GM06990 (cell line): ENCODE measurements at regions not wholly inside any gene's neighbourhood (a gene's known extent, or its start where the extent isn't known, plus 50 kb on each side); places are given as distances from the start of the nearest gene placed in this dataset.
"Not testable (repeated sequence)": the region's sequence is repeated elsewhere in the genome, so short reads cannot be mapped to it uniquely, and the experiment has no call there.

Source experiments
- DNase-seq: peaks from one replicate; pipeline ENCODE4 v3.0.0-alpha.2; 2011; ENCODE audit not compliant: insufficient read length; ENCODE audit errors: extremely low read depth
- H3K27me3 ChIP-seq: replicated peaks from 2 replicates; pipeline ENCODE4 v1.6.0; 2011; ENCODE audit warnings: low read length; ENCODE audit not compliant: control insufficient read depth, insufficient read depth
- H3K36me3 ChIP-seq: 2 replicates; pipeline ENCODE4 v1.5.1; 2011; ENCODE audit warnings: low read length; ENCODE audit not compliant: control insufficient read depth, insufficient read depth
- H3K4me3 ChIP-seq: replicated peaks from 2 replicates; pipeline ENCODE4 v1.5.1; 2011; ENCODE audit warnings: low read depth, mild to moderate bottlenecking, control low read depth, low read length
- CTCF ChIP-seq: IDR thresholded peaks from 2 replicates; pipeline ENCODE4 v1.5.1; 2011; ENCODE audit warnings: low read length, control low read depth, mild to moderate bottlenecking, inconsistent platforms; ENCODE audit not compliant: insufficient read depth, poor library complexity, severe bottlenecking

- H3K27me3 ChIP-seq, result no peaks in the 10 kb centered on the region
- TF ChIP-seq CTCF, result no peak
- DNase-seq, result no peak
- no peaks in the 10 kb centered on the region for H3K36me3 ChIP-seq
- H3K4me3 ChIP-seq, result no peak overlapping the region
Observed at GRCh38 chrX:88937616-88938015, 190.6 kb downstream of the CPXCR1 start.

GRCh38 chrX:88940904-88941303 is 193.9 kb downstream of the CPXCR1 start:
- no peak overlapping the region for H3K4me3 ChIP-seq
- DNase-seq, result no peak
- TF ChIP-seq CTCF, result no peak
- H3K27me3 ChIP-seq, result no peaks in the 10 kb centered on the region
- H3K36me3 ChIP-seq, result no peaks in the 10 kb centered on the region

GRCh38 chrX:88944661-88945060 is 197.6 kb downstream of the CPXCR1 start:
- H3K4me3 ChIP-seq, result no peak overlapping the region
- no peak for DNase-seq
- H3K36me3 ChIP-seq, result no peaks in the 10 kb centered on the region
- TF ChIP-seq CTCF, result no peak
- no peaks in the 10 kb centered on the region for H3K27me3 ChIP-seq

- not testable (repeated sequence) for H3K27me3 ChIP-seq, H3K4me3 ChIP-seq, H3K36me3 ChIP-seq, DNase-seq
Observed at GRCh38 chrX:88956059-88956458, 209.0 kb downstream of the CPXCR1 start.

- DNase-seq, result no peak
- Histone ChIP-seq H3K4me3 (no peak overlapping the region), H3K36me3 (no peaks in the 10 kb centered on the region), H3K27me3 (no peaks in the 10 kb centered on the region)
- TF ChIP-seq CTCF, result no peak
Observed at GRCh38 chrX:88977835-88978234, 230.8 kb downstream of the CPXCR1 start.

- DNase-seq, result no peak
- no peak for TF ChIP-seq CTCF
Observed at GRCh38 chrX:88982183-88982582, 235.2 kb downstream of the CPXCR1 start.

More at GRCh38 chrX:88982183-88982582, 235.2 kb downstream of the CPXCR1 start:
- H3K36me3 ChIP-seq, result no peaks in the 10 kb centered on the region
- H3K27me3 ChIP-seq, result no peaks in the 10 kb centered on the region
- no peak overlapping the region for H3K4me3 ChIP-seq
